Kidney (tissue), 13 donors: ENCODE measurements at regions not wholly inside any gene's neighbourhood (a gene's known extent, or its start where the extent isn't known, plus 50 kb on each side); places are given as distances from the start of the nearest gene placed in this dataset.

Experiments used
- DNase-seq, 5 donors: peaks; one replicate each; pipeline ENCODE4 v3.0.0-alpha.2; 2013 to 2020
- FAIRE-seq: peaks from 2 replicates; lab custom pipeline; 2012; peaks lifted over from hg19 to GRCh38; lab: Jason Lieb, UNC
- H3K27ac ChIP-seq, 2 donors: one replicate each; pipeline ENCODE4 v1.7.0; 2013; ENCODE audit warnings: low read depth in 2 of 2, low read length in 2 of 2, inconsistent platforms in 1 of 2
- H3K27me3 ChIP-seq: one replicate; pipeline ENCODE4 v1.7.1; 2013; ENCODE audit warnings: low read length, inconsistent platforms; ENCODE audit not compliant: control insufficient read depth, insufficient read depth
- H3K36me3 ChIP-seq, 3 donors: one replicate each; pipeline versions ENCODE4 v1.7.0 to v1.7.1; 2013; ENCODE audit warnings: low read length in 3 of 3, control low read depth in 1 of 3, inconsistent platforms in 1 of 3; ENCODE audit not compliant: insufficient read depth in 3 of 3, control insufficient read depth in 2 of 3
- H3K4me1 ChIP-seq, 3 donors: one replicate each; pipeline versions ENCODE4 v1.7.0 to v1.7.1; 2013; ENCODE audit warnings: low read length in 3 of 3, inconsistent platforms in 1 of 3, low read depth in 1 of 3; ENCODE audit not compliant: control insufficient read depth in 2 of 3, insufficient read depth in 2 of 3
- H3K4me3 ChIP-seq, 3 donors: one replicate each; pipeline versions ENCODE4 v1.7.0 to v1.8.1; 2013; ENCODE audit warnings: low read length in 3 of 3, control low read depth in 1 of 3, inconsistent platforms in 1 of 3
- H3K9ac ChIP-seq, 3 donors: one replicate each; pipeline versions ENCODE4 v1.7.0 to v1.7.1; 2013; ENCODE audit warnings: low read length in 3 of 3, control low read depth in 1 of 3, inconsistent platforms in 1 of 3
- H3K9me3 ChIP-seq, 3 donors: one replicate each; pipeline versions ENCODE4 v1.7.0 to v1.7.1; 2013; ENCODE audit warnings: low read length in 3 of 3, control low read depth in 1 of 3, inconsistent platforms in 1 of 3; ENCODE audit not compliant: control insufficient read depth in 2 of 3, insufficient read depth in 1 of 3
- intact Hi-C: fragments of 100-400 bp; cut with DNase I; formaldehyde crosslinking; loops from one replicate; pipeline ENCODE4 v1.11.1; 2022
- TF ChIP-seq, protein P1 (sequence below): IDR thresholded peaks from 3 replicates; pipeline ENCODE4 v1.5.1; 2012; ENCODE audit warnings: mild to moderate bottlenecking, moderate library complexity, borderline replicate concordance; ENCODE audit not compliant: insufficient read depth; ENCODE audit errors: extremely low read depth
- donor health status: control.
- donor health status: control.
- donor health status: control.
- donor health status: control.
- donor health status: control.
- donor health status: DM: yes; HTN: yes; CAD: no.
- donor health status: Normal renal cell carcinoma (clear cell type).

DNA sequence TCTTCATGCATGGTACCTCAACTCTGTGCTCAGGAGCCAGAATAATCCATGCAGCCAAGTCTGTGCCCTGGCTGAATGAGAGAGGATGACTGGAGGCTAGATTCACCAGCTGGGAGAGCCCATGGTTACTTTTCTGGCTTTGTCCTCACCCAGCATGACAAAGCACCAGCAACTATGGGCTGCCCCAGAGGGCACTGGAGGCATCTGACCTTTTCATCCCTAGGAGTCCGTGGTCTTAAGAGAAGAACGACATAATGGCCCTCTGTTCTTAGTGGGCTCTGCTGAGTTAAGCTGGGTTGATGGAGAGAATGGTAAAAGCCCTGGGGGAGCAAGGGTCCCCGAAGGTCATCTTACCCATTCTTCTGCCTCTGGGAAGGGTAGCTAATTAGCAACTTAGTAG is 54.6 kb upstream of the TNP1 start:
- no peak overlapping the region for H3K27ac ChIP-seq
- H3K36me3 ChIP-seq: no peaks in the 10 kb centered on the region
- H3K27me3 ChIP-seq: no peaks in the 10 kb centered on the region
- TF ChIP-seq, protein P1, sequence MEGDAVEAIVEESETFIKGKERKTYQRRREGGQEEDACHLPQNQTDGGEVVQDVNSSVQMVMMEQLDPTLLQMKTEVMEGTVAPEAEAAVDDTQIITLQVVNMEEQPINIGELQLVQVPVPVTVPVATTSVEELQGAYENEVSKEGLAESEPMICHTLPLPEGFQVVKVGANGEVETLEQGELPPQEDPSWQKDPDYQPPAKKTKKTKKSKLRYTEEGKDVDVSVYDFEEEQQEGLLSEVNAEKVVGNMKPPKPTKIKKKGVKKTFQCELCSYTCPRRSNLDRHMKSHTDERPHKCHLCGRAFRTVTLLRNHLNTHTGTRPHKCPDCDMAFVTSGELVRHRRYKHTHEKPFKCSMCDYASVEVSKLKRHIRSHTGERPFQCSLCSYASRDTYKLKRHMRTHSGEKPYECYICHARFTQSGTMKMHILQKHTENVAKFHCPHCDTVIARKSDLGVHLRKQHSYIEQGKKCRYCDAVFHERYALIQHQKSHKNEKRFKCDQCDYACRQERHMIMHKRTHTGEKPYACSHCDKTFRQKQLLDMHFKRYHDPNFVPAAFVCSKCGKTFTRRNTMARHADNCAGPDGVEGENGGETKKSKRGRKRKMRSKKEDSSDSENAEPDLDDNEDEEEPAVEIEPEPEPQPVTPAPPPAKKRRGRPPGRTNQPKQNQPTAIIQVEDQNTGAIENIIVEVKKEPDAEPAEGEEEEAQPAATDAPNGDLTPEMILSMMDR: no peak
- no peaks in the 10 kb centered on the region for H3K4me1 ChIP-seq
- intact Hi-C loops: no loop called here
- no peak overlapping the region for H3K4me3 ChIP-seq
- FAIRE-seq (no peak), DNase-seq (no peak)
- no peaks in the 10 kb centered on the region for H3K9me3 ChIP-seq
- no peak overlapping the region for H3K9ac ChIP-seq

DNA sequence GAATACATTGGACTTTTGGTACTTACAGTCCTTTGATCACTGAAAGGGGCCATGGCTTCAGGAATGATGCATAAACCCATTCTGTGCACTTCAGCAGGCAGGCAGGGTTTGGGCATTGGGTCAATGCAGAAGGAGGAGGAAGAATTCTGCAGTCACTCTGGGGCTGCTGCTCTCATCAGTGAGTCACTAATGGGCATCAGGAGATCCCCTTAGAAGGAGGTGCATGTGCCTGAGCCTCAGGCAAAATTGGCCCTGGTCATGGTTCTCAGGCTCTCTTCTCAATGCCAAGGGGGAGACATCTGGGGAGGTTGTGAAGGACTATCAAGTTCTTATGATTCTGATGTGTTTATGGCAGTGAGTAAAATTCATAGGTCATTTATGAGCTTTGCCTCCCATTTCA is 52.0 kb upstream of the TNP1 start:
- intact Hi-C loops: no loop called here
- DNase-seq: no peak
- no peaks in the 10 kb centered on the region for H3K4me1 ChIP-seq
- H3K4me3 ChIP-seq: no peak overlapping the region
- no peak for FAIRE-seq
- no peak overlapping the region for H3K27ac ChIP-seq
- no peaks in the 10 kb centered on the region for H3K9me3 ChIP-seq
- no peaks in the 10 kb centered on the region for H3K27me3 ChIP-seq
- H3K36me3 ChIP-seq: no peaks in the 10 kb centered on the region
- no peak overlapping the region for H3K9ac ChIP-seq
- TF ChIP-seq, protein P1: no peak

DNA sequence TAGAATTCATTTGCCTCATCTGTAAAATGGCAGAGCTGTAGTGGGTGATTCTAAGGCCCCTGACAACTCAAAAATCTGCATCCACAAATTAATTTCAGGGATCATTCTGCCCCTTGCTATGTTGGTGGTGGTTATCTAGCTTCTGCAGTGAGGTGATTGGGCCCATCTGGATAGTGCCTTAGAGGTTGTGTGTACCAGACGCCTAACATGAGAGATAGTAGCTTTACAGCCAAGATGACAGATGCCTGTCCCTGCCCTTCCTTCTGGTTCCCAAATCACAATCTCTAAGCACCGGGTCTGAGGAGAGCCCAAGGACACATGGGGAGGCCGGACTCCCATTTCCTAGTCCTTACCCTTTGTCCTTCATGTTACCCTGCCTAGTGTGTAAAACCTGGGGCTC is 51.1 kb upstream of the TNP1 start:
- no peak overlapping the region for H3K9ac ChIP-seq
- DNase-seq (no peak), FAIRE-seq (no peak)
- no peaks in the 10 kb centered on the region for H3K27me3 ChIP-seq
- TF ChIP-seq, protein P1: no peak
- no peaks in the 10 kb centered on the region for H3K36me3 ChIP-seq
- H3K27ac ChIP-seq: no peak overlapping the region
- no peak overlapping the region for H3K4me3 ChIP-seq
- H3K9me3 ChIP-seq: no peaks in the 10 kb centered on the region
- intact Hi-C loops: no loop called here
- no peaks in the 10 kb centered on the region for H3K4me1 ChIP-seq

DNA sequence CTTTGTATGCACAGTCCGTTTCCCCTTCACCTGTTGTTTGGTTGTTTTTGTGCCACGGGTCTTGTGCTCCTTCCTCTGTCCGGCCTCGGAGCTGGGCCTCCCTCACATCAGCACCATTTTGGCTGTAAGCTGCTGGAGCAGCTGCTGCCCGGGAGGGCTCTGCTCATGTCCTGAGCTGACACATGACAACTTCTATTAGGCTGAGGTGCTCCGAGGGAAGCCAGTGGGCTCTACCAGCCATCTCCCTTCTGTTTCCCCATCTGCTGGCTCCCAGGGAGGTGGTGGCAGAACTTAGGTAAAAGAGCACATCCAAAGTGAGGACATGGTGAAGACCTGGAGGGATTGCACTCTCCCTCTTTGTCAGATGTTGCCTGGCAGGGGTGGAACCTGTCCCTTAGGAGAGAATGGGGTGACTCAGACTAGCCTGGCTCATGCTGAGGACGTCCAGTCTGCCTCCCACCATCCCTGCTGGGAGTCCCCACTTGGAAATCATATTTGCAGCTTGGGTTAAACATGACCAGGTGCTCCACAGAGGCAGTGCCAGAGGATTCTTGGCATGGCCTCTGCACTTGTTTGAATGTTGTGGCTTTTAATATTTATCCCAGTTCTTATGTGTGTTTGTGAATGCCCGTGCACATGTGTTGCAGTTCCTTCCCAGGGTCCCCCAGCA is 49.8 kb upstream of the TNP1 start:
- no peak overlapping the region for H3K4me3 ChIP-seq
- TF ChIP-seq, protein P1: no peak
- no peak for FAIRE-seq

More for the DNA sequence above, 49.8 kb upstream of the TNP1 start:
- DNase-seq: no peak
- no peak overlapping the region for H3K27ac ChIP-seq
- no peaks in the 10 kb centered on the region for H3K4me1 ChIP-seq
- no peaks in the 10 kb centered on the region for H3K9me3 ChIP-seq
- H3K36me3 ChIP-seq: no peaks in the 10 kb centered on the region
- H3K9ac ChIP-seq: no peak overlapping the region
- H3K27me3 ChIP-seq: no peaks in the 10 kb centered on the region
- intact Hi-C loops: no loop called here
